Endothelial cell of umbilical vein (primary cell): ENCODE measurements at regions not wholly inside any gene's neighbourhood (a gene's known extent, or its start where the extent isn't known, plus 50 kb on each side); places are given as distances from the start of the nearest gene placed in this dataset.

Experiments used
- BruUV-seq: library from RNA; stranded (reverse); fragments of 400-500 nt; replicated peaks from 2 replicates; lab custom pipeline; 2021; lab: Mats Ljungman, UMichigan
- CTCF ChIA-PET: fragments of 300-600, 350-600 bp; sonication (Branson Sonifier 250); formaldehyde crosslinking; loops from one replicate; lab custom pipeline; 2021; ENCODE audit warnings: antibody characterized with exemption, inconsistent platforms; lab: Charles Lee
- POLR2A ChIA-PET: fragments of 300-600, 350-600 bp; sonication (Branson Sonifier 250); formaldehyde crosslinking; loops from one replicate; lab custom pipeline; 2021; ENCODE audit warnings: antibody characterized with exemption, inconsistent platforms; lab: Charles Lee
- DNase-seq: peaks from one replicate; pipeline ENCODE4 v3.0.0-alpha.2; 2011; ENCODE audit warnings: low read depth, low spot score
- FAIRE-seq: peaks from 2 replicates; lab custom pipeline; 2011; peaks lifted over from hg19 to GRCh38; lab: Jason Lieb, UNC
- H2AFZ ChIP-seq: 2 replicates; pipeline ENCODE4 v1.6.0; 2012; ENCODE audit warnings: low read depth, low read length, control low read depth, inconsistent platforms
- H3K27ac ChIP-seq: 2 replicates; pipeline ENCODE4 v1.5.1; 2011; ENCODE audit warnings: low read depth, mild to moderate bottlenecking, control low read depth, low read length, moderate library complexity; ENCODE audit not compliant: insufficient read depth
- H3K27me3 ChIP-seq, 2 experiments: 2 replicates each; pipeline versions ENCODE4 v1.6.0 to v1.6.1; 2011; ENCODE audit warnings: low read length in 2 of 2, mixed read lengths in 1 of 2; ENCODE audit not compliant: control insufficient read depth in 2 of 2, insufficient read depth in 2 of 2
- H3K36me3 ChIP-seq, 2 experiments: 2 replicates in 1 of 2; 3 replicates in 1 of 2; pipeline ENCODE4 v1.5.1; 2011; ENCODE audit warnings: low read length in 2 of 2, mild to moderate bottlenecking in 1 of 2, moderate library complexity in 1 of 2; ENCODE audit not compliant: control insufficient read depth in 2 of 2, insufficient read depth in 2 of 2; ENCODE audit errors: extremely low read depth in 1 of 2
- H3K4me1 ChIP-seq: 3 replicates; pipeline ENCODE4 v1.5.1; 2011; ENCODE audit warnings: mild to moderate bottlenecking, low read length; ENCODE audit not compliant: control insufficient read depth, insufficient read depth; ENCODE audit errors: extremely low read depth
- H3K4me2 ChIP-seq: 2 replicates; pipeline ENCODE4 v1.6.1; 2011; ENCODE audit warnings: low read length, control low read depth, mixed read lengths; ENCODE audit not compliant: insufficient read depth
- H3K4me3 ChIP-seq, 3 experiments: fragments of 200-600 bp in 1 of 3; sonication (generic), shearing (Covaris generic) in 1 of 3; replicated peaks in 1 of 3; 2 replicates each; pipeline ENCODE4 v1.5.1; 2011 to 2016; ENCODE audit warnings: control low read depth in 3 of 3, low read length in 3 of 3, mild to moderate bottlenecking in 2 of 3, inconsistent platforms in 1 of 3, low read depth in 1 of 3, moderate library complexity in 1 of 3; ENCODE audit not compliant: insufficient read depth in 1 of 3
- H3K79me2 ChIP-seq: 2 replicates; pipeline ENCODE4 v1.6.0; 2012; ENCODE audit warnings: low read length, inconsistent platforms; ENCODE audit not compliant: control insufficient read depth, insufficient read depth
- H3K9ac ChIP-seq: replicated peaks from 2 replicates; pipeline ENCODE3; 2011; ENCODE audit warnings: low read length, control low read depth; ENCODE audit not compliant: insufficient read depth; ENCODE audit errors: extremely low read depth
- H3K9me1 ChIP-seq: replicated peaks from 3 replicates; pipeline ENCODE4 v1.6.0; 2011; ENCODE audit warnings: mild to moderate bottlenecking, low read length; ENCODE audit not compliant: control insufficient read depth, insufficient read depth; ENCODE audit errors: extremely low read depth
- H3K9me3 ChIP-seq: replicated peaks from 2 replicates; pipeline ENCODE4 v1.5.1; 2012; ENCODE audit warnings: low read length, inconsistent platforms; ENCODE audit not compliant: control insufficient read depth, insufficient read depth
- H4K20me1 ChIP-seq: replicated peaks from 2 replicates; pipeline ENCODE3; 2011; ENCODE audit warnings: mild to moderate bottlenecking, low read length; ENCODE audit not compliant: control insufficient read depth, insufficient read depth; ENCODE audit errors: extremely low read depth
- EZH2 ChIP-seq: IDR thresholded peaks from 2 replicates; pipeline ENCODE4 v1.6.1; 2012; ENCODE audit warnings: borderline replicate concordance, low read depth, mild to moderate bottlenecking, moderate library complexity, low read length, inconsistent platforms; ENCODE audit not compliant: severe bottlenecking
- FOS ChIP-seq: IDR thresholded peaks from 2 replicates; pipeline ENCODE4 v1.6.1; 2011; ENCODE audit warnings: mild to moderate bottlenecking, low read length, moderate library complexity, borderline replicate concordance; ENCODE audit not compliant: insufficient read depth
- GATA2 ChIP-seq: IDR thresholded peaks from 2 replicates; pipeline ENCODE4 v1.7.0; 2011; ENCODE audit warnings: low read depth, mild to moderate bottlenecking, moderate library complexity, mixed read lengths, low read length; ENCODE audit not compliant: insufficient read length, insufficient read depth
- JUN ChIP-seq: IDR thresholded peaks from 2 replicates; pipeline ENCODE4 v1.6.1; 2011; ENCODE audit warnings: borderline replicate concordance, low read depth; ENCODE audit not compliant: insufficient read length, insufficient read depth
- MYC ChIP-seq: IDR thresholded peaks from one replicate; pipeline ENCODE4 v1.6.1; 2011; ENCODE audit warnings: mild to moderate bottlenecking, low read depth, low read length
- POLR2AphosphoS5 ChIP-seq: IDR thresholded peaks from 2 replicates; pipeline ENCODE4 v1.6.1; 2012; ENCODE audit warnings: low read depth, mild to moderate bottlenecking, control low read depth, low read length, moderate library complexity; ENCODE audit not compliant: insufficient read depth
- dilution Hi-C: fragments of 300-500 bp; cut with MboI; formaldehyde crosslinking; loops from one replicate; pipeline ENCODE4 v1.15.0; 2019; ENCODE audit warnings: low sequenced_read_pairs; ENCODE audit not compliant: extremely low pct_ligation_motif_present
- intact Hi-C: fragments of 100-400 bp; cut with micrococcal nuclease; formaldehyde crosslinking; loops from one replicate; pipeline ENCODE4 v1.10.0; 2022

- dilution Hi-C loops = no loop called here
- no peaks in the 10 kb centered on the region for H3K4me1 ChIP-seq
- FAIRE-seq (no peak), DNase-seq (no peak)
- H3K36me3 ChIP-seq = no peaks in the 10 kb centered on the region
- H3K27me3 ChIP-seq = no peaks in the 10 kb centered on the region
- ChIA-PET CTCF (no interaction called here), POLR2A (no interaction called here)
- H3K4me3 ChIP-seq = no peak overlapping the region
- intact Hi-C loops = no loop called here
- H3K4me2 ChIP-seq = no peak overlapping the region
- no peak overlapping the region for H3K27ac ChIP-seq
- no peaks in the 10 kb centered on the region for H4K20me1 ChIP-seq
- TF ChIP-seq FOS (no peak), MYC (no peak), GATA2 (no peak), POLR2AphosphoS5 (no peak), EZH2 (no peak), JUN (no peak)
- no peaks in the 10 kb centered on the region for H3K9me1 ChIP-seq
- no peak overlapping the region for H3K9ac ChIP-seq
- H3K9me3 ChIP-seq = peaks cover 3% of the 10 kb centered on the region
- H3K79me2 ChIP-seq = no peaks in the 10 kb centered on the region
- no peak overlapping the region for H2AFZ ChIP-seq
- BruUV-seq = no TSS peak
Observed at GRCh38 chr12:72978999-72979398, 706.8 kb downstream of the TRHDE start.

DNA sequence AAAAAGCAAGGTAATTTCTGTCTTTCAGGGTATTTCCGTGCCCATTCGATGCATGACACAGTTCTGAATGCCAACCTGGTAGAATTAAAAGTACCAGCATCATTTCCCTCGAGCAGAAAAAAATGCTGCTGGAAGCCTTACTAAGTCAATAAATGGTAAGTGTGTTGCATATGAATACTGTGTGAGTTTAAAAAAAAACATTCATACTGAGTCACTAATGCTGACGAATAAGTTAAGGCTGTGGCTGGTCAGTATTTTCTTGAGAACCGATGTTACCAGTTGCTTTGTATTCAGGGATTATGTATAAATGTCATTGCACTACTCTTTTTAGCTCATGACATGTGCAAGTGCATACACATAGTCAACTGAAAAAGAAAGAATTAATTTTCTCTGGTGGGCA, 710.2 kb downstream of the TRHDE start:
- intact Hi-C loops = no loop called here
- H3K79me2 ChIP-seq = no peaks in the 10 kb centered on the region
- peaks cover 4% of the 10 kb centered on the region for H3K9me3 ChIP-seq
- H3K4me2 ChIP-seq = no peak overlapping the region
- H2AFZ ChIP-seq = no peak overlapping the region
- TF ChIP-seq FOS = no peak
- no peak for TF ChIP-seq JUN
- no peak for TF ChIP-seq EZH2
- H3K36me3 ChIP-seq = no peaks in the 10 kb centered on the region
- dilution Hi-C loops = no loop called here
- H3K4me3 ChIP-seq = no peak overlapping the region
- H3K9ac ChIP-seq = no peak overlapping the region
- no peak for FAIRE-seq
- no peak overlapping the region for H3K27ac ChIP-seq
- ChIA-PET CTCF (no interaction called here), POLR2A (no interaction called here)
- H3K4me1 ChIP-seq = no peaks in the 10 kb centered on the region
- H3K9me1 ChIP-seq = no peaks in the 10 kb centered on the region
- no TSS peak for BruUV-seq
- no peaks in the 10 kb centered on the region for H4K20me1 ChIP-seq
- DNase-seq = no peak
- H3K27me3 ChIP-seq = no peaks in the 10 kb centered on the region
